Stimulated activated naive CD8-positive, alpha-beta T cell treated with anti-CD3 and anti-CD28 coated beads, Interleukin-15, Interleukin-2, amounts not matched to agents 100 ng/mL and 50 ng/mL, for 24 hours (primary cell): ENCODE measurements at regions not wholly inside any gene's neighbourhood (a gene's known extent, or its start where the extent isn't known, plus 50 kb on each side); places are given as distances from the start of the nearest gene placed in this dataset.

Source experiments
- H3K27ac Mint-ChIP-seq: one replicate; pipeline ENCODE4 v1.8.0; 2021; ENCODE audit warnings: mild to moderate bottlenecking, mixed read lengths
- H3K27me3 Mint-ChIP-seq: one replicate; pipeline ENCODE4 v1.8.0; 2021; ENCODE audit warnings: mixed read lengths
- H3K36me3 Mint-ChIP-seq: one replicate; pipeline ENCODE4 v1.8.0; 2021; ENCODE audit warnings: low read depth, mixed read lengths
- H3K4me1 Mint-ChIP-seq: one replicate; pipeline ENCODE4 v1.8.0; 2021; ENCODE audit warnings: low read depth, mixed read lengths
- H3K4me3 Mint-ChIP-seq: one replicate; pipeline ENCODE4 v1.8.0; 2021; ENCODE audit warnings: mild to moderate bottlenecking, mixed read lengths
- H3K9me3 Mint-ChIP-seq: one replicate; pipeline ENCODE4 v1.8.0; 2021; ENCODE audit warnings: mixed read lengths

GRCh38 chr3:8371085-8371551 is 130.5 kb upstream of the LMCD1 start:
- Mint-ChIP-seq H3K27ac (no peak overlapping the region), H3K4me3 (no peak overlapping the region), H3K36me3 (no peaks in the 10 kb centered on the region), H3K4me1 (no peaks in the 10 kb centered on the region), H3K9me3 (peaks cover 25% of the 10 kb centered on the region), H3K27me3 (no peaks in the 10 kb centered on the region)

DNA sequence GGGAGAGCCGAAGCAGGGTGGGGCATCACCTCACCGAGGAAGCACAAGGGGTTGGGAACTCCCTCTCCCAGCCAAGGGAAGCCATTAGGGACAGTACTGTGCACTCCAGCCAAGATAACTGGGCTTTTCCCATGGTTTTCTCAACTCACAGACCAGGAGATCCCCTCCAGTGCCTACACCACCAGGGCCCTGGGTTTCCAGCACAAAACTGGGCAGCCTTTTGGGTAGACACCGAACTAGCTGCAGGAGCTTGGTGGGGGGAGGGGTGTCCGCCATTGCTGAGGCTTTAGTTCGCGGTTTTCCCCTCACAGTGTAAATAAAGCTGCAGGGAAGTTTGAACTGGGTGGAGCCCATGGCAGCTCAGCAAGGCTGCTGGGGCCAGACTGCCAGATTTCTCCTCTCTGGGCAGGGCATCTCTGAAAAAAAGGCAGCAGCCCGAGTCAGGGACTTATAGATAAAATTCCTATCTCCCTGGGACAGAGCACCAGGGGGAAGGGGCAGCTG is 129.6 kb upstream of the LMCD1 start:
- no peak overlapping the region for H3K27ac Mint-ChIP-seq
- no peaks in the 10 kb centered on the region for H3K36me3 Mint-ChIP-seq
- H3K4me1 Mint-ChIP-seq = no peaks in the 10 kb centered on the region
- no peaks in the 10 kb centered on the region for H3K27me3 Mint-ChIP-seq
- no peak overlapping the region for H3K4me3 Mint-ChIP-seq
- peaks cover 26% of the 10 kb centered on the region for H3K9me3 Mint-ChIP-seq

DNA sequence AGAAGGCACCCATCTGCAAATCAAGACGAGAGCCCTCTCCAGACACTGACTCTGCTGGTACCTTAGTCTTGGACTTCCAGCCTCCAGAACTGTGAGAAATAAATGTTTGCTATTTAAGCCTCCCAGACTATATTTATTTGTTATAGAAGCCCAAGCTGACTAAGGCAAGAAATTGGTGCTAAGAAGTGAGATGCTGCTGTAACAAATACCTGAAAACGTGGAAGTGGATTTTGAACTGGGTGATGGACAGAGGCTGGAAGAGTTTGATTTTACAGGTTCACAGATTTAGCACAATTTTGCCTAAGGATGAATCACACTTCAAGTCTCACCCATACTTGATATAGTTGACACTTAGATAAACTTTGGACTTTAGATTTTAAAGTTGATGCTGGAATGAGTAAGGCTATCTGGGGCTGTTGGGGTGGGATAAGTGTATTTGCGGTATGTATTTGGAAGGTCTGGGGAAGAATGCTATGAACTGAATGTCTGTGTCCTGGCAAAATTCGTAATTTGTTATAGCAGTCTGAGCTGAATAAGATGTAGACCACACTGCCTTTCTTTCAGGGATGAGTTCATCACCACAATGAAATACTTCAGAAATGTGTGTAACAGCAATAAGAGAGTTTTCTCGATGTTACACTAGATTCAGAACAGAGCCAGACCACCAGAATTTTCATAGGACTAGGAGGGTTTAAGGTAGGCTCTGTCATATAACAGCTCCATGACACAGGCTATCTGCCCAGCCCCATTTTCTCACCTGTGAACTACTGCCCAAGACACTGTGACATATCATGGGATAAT is 120.5 kb upstream of the LMCD1 start:
- no peak overlapping the region for H3K27ac Mint-ChIP-seq
- H3K9me3 Mint-ChIP-seq = peaks cover under 1% of the 10 kb centered on the region
- H3K27me3 Mint-ChIP-seq = no peaks in the 10 kb centered on the region
- no peak overlapping the region for H3K4me3 Mint-ChIP-seq
- no peaks in the 10 kb centered on the region for H3K4me1 Mint-ChIP-seq
- H3K36me3 Mint-ChIP-seq = no peaks in the 10 kb centered on the region

DNA sequence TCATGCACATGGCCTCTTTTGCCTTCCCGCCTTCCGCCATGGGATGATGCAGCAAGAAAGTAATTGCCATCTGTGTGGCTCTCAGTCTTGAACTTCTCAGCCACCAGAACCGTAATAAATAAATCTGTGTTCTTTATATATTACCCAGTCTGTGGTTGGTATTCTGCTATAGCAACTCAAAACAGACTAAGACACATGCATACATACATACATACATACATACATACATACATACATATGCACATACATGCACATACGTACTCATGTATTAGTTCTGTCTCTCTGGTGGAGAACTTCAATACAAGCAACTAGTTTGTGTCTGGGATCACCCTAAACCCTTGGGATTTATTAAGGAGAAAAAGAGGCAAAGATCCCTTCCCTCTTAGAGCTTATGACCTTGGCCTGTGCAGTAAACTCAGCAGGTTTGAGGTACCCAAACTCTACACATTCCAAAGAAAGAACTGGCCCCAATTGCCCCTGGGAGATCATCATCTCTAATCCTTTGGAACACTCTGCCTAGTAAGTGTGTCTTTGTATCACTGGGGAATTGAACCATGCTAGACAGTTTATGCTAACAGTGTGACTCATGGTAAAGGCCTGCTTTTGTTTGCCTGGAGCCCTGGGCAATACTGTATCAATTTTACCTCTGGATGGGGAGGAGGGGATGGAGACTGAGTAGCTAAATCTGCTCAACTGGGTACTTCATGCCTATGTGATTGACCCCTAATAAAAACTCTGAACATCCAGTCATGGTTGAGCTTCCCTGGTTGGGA is 115.6 kb upstream of the LMCD1 start:
- Mint-ChIP-seq H3K36me3 (no peaks in the 10 kb centered on the region), H3K4me3 (no peak overlapping the region), H3K27ac (no peak overlapping the region), H3K4me1 (no peaks in the 10 kb centered on the region), H3K9me3 (no peaks in the 10 kb centered on the region), H3K27me3 (no peaks in the 10 kb centered on the region)

DNA sequence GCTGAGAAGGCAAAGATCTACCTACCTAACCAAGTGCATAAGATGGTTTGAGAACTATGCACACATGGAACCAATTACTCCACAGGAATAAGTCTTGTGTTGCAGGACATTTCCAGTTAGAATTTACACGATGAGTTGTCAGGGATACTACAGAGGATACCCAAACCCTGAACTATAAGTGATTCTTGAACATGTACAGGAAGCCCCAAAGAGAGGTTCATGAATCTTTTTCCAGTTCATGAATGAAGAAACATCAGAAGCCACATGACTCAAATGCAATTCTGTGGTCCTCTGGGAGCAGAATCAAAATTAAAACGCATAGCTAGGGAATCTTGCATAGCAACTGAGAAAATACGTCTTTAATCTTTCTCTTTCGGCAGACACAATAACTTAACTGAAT is 114.1 kb upstream of the LMCD1 start:
- Mint-ChIP-seq H3K36me3 (no peaks in the 10 kb centered on the region), H3K4me3 (no peak overlapping the region), H3K4me1 (no peaks in the 10 kb centered on the region), H3K27me3 (no peaks in the 10 kb centered on the region), H3K27ac (no peak overlapping the region), H3K9me3 (no peaks in the 10 kb centered on the region)

DNA sequence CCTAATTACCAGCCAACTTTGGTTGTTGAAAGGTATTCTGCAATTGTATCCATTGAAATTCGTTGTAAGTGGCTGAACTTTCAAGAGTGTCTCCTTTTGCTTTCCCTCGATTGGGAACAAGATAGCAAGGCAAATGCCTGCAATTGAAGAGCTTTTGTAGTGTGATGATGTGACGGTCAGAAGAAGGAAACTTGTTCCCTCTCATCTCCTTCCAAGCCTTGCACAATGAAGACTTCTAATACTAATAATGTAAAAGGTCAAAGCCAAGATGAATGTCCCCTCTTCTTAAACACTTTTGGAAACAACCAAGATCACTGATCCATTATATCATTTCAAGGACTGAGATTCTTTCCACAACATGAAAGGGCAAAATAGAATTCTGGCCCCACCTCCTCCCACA is 101.9 kb upstream of the LMCD1 start:
- H3K4me3 Mint-ChIP-seq = no peak overlapping the region
- no peaks in the 10 kb centered on the region for H3K4me1 Mint-ChIP-seq
- no peaks in the 10 kb centered on the region for H3K27me3 Mint-ChIP-seq
- no peaks in the 10 kb centered on the region for H3K36me3 Mint-ChIP-seq
- peaks cover 5% of the 10 kb centered on the region for H3K9me3 Mint-ChIP-seq
- no peak overlapping the region for H3K27ac Mint-ChIP-seq

- Mint-ChIP-seq H3K27me3 (no peaks in the 10 kb centered on the region), H3K36me3 (no peaks in the 10 kb centered on the region), H3K4me3 (no peak overlapping the region), H3K9me3 (peaks cover 10% of the 10 kb centered on the region), H3K4me1 (no peaks in the 10 kb centered on the region), H3K27ac (no peak overlapping the region)
Measured at GRCh38 chr3:8400911-8401310, 100.7 kb upstream of the LMCD1 start.

- peaks cover 8% of the 10 kb centered on the region for H3K9me3 Mint-ChIP-seq
- no peaks in the 10 kb centered on the region for H3K4me1 Mint-ChIP-seq
- H3K36me3 Mint-ChIP-seq = no peaks in the 10 kb centered on the region
- H3K27ac Mint-ChIP-seq = no peak overlapping the region
- H3K27me3 Mint-ChIP-seq = no peaks in the 10 kb centered on the region
- H3K4me3 Mint-ChIP-seq = no peak overlapping the region
Measured at GRCh38 chr3:8403996-8404395, 97.6 kb upstream of the LMCD1 start.

- no peak overlapping the region for H3K27ac Mint-ChIP-seq
Measured at GRCh38 chr3:8405144-8405543, 96.5 kb upstream of the LMCD1 start.

GRCh38 chr3:8406479-8406878 is 95.1 kb upstream of the LMCD1 start:
- no peak overlapping the region for H3K27ac Mint-ChIP-seq
- H3K4me1 Mint-ChIP-seq = no peaks in the 10 kb centered on the region
- peaks cover 8% of the 10 kb centered on the region for H3K9me3 Mint-ChIP-seq
- no peak overlapping the region for H3K4me3 Mint-ChIP-seq
- H3K36me3 Mint-ChIP-seq = no peaks in the 10 kb centered on the region
- H3K27me3 Mint-ChIP-seq = no peaks in the 10 kb centered on the region

More at GRCh38 chr3:8405144-8405543, 96.5 kb upstream of the LMCD1 start:
- Mint-ChIP-seq H3K4me3 (no peak overlapping the region), H3K27me3 (no peaks in the 10 kb centered on the region), H3K4me1 (no peaks in the 10 kb centered on the region), H3K36me3 (no peaks in the 10 kb centered on the region), H3K9me3 (peaks cover 8% of the 10 kb centered on the region)

GRCh38 chr3:8413337-8413926 is 88.2 kb upstream of the LMCD1 start:
- no peak overlapping the region for H3K27ac Mint-ChIP-seq
- H3K36me3 Mint-ChIP-seq = no peaks in the 10 kb centered on the region
- no peaks in the 10 kb centered on the region for H3K4me1 Mint-ChIP-seq
- H3K4me3 Mint-ChIP-seq = no peak overlapping the region
- H3K27me3 Mint-ChIP-seq = no peaks in the 10 kb centered on the region
- no peaks in the 10 kb centered on the region for H3K9me3 Mint-ChIP-seq

DNA sequence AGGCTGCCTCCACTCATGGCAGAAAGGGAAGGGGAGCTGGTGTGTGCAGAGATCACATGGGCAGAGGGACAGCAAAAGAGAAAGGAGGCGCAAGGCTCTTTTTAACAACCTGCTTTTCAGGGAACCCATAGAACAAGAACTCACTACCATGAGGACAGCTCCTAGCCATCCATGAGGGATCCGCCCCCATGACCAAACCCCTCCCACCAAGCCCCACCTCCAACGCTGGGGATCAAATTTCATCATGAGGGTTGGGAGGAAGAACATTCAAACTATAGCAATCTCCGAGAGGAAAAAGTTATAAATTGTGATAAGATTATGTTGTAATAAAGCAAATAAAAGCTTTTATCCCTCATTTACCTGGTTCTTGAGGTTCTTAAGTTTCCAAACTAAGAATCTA is 84.7 kb upstream of the LMCD1 start:
- Mint-ChIP-seq H3K27ac (no peak overlapping the region), H3K9me3 (no peaks in the 10 kb centered on the region), H3K4me1 (no peaks in the 10 kb centered on the region), H3K36me3 (no peaks in the 10 kb centered on the region), H3K27me3 (no peaks in the 10 kb centered on the region), H3K4me3 (no peak overlapping the region)

GRCh38 chr3:8420612-8421011 is 81.0 kb upstream of the LMCD1 start:
- H3K27me3 Mint-ChIP-seq = no peaks in the 10 kb centered on the region
- H3K36me3 Mint-ChIP-seq = no peaks in the 10 kb centered on the region
- no peaks in the 10 kb centered on the region for H3K4me1 Mint-ChIP-seq
- no peak overlapping the region for H3K27ac Mint-ChIP-seq
- no peak overlapping the region for H3K4me3 Mint-ChIP-seq
- no peaks in the 10 kb centered on the region for H3K9me3 Mint-ChIP-seq

DNA sequence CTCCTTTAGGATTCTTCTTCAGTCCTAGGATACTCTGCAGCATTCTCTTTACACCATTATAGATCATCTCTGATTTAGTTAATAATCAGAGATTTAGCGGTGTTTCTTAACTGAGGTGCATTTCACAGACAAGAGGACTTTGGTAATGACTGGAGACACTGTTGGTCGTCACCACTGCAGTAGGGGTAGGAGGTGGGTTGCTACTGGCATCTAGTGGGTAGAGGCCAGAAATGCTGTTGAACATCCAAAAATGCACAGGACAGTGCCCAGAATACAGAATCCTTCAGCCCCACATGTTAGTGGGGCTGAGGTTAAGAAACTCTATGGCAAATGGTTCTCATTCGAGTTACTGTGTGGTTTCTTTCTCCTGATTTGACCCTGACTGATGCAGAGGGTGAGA is 80.4 kb upstream of the LMCD1 start:
- no peaks in the 10 kb centered on the region for H3K4me1 Mint-ChIP-seq

DNA sequence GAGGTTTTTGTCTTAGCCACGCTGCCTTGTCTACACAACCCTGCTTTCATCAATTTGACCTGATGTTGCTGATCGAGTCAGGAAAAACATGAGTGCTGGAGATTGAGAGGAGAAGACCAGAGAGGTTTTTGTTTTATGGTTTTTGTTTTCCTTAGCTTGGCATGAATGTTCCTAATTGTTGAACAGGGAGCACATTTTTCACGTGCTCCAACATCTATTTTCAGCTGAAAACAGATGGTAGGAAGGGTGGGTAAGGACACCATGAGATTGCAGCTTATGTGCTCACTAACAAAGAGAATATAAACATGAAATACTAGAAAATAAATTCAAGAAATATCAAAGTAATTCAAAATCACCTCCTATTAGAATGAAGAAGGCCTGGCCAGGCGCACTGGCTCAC is 79.9 kb upstream of the LMCD1 start:
- Mint-ChIP-seq H3K4me3 (no peak overlapping the region), H3K27me3 (no peaks in the 10 kb centered on the region), H3K4me1 (no peaks in the 10 kb centered on the region), H3K27ac (no peak overlapping the region), H3K36me3 (no peaks in the 10 kb centered on the region), H3K9me3 (no peaks in the 10 kb centered on the region)

More for the DNA sequence above, 80.4 kb upstream of the LMCD1 start:
- Mint-ChIP-seq H3K9me3 (no peaks in the 10 kb centered on the region), H3K4me3 (no peak overlapping the region), H3K27me3 (no peaks in the 10 kb centered on the region), H3K27ac (no peak overlapping the region), H3K36me3 (no peaks in the 10 kb centered on the region)
